ENCODE measurements at regions not wholly inside any gene's neighbourhood (a gene's known extent, or its start where the extent isn't known, plus 50 kb on each side); places are given as distances from the start of the nearest gene placed in this dataset.

GRCh38 chr15:27670486-27671209 is 428.5 kb downstream of the OCA2 start:
- ATAC-seq (ENCODE audit: insufficient read depth, low FRiP score) (no peak), DNase-seq (peak; percentile 62 to 92 (median 85))
- H3K27ac ChIP-seq (ENCODE audit: low read depth in 1 of 2, low read length in 1 of 2) = no peak overlapping the region
- H3K36me3 ChIP-seq (ENCODE audit: control insufficient read depth in 4 of 4, insufficient read depth in 4 of 4, low read length in 4 of 4) = no peaks in the 10 kb centered on the region
- no peak for TF ChIP-seq CTCF (IDR thresholded peaks at IDR 0.05; ENCODE audit: control extremely low read depth, extremely low read depth)
- no peak overlapping the region for H3K9ac ChIP-seq (ENCODE audit: insufficient read depth in 1 of 2, low read length in 2 of 2)
- H3K27me3 ChIP-seq (ENCODE audit: control insufficient read depth in 3 of 3, insufficient read depth in 3 of 3, low read length in 2 of 3) = no peaks in the 10 kb centered on the region
- peaks cover 0 to 35% (median 11%) of the 10 kb centered on the region in 5 donors for H3K4me1 ChIP-seq (ENCODE audit: control insufficient read depth in 5 of 5, insufficient read depth in 5 of 5, low read length in 5 of 5)
- no peak overlapping the region for H3K4me3 ChIP-seq
- H3K9me3 ChIP-seq (ENCODE audit: control insufficient read depth in 4 of 4, insufficient read depth in 3 of 4, low read length in 3 of 4) = peaks cover 0 to 6% (median 0%) of the 10 kb centered on the region in 4 donors
- 64 to 73% methylated on average over 11 of the region's 11 CpGs for WGBS, 2 donors

- no peaks in the 10 kb centered on the region for H3K36me3 ChIP-seq (ENCODE audit: control insufficient read depth in 4 of 4, insufficient read depth in 4 of 4, low read length in 4 of 4)
- TF ChIP-seq CTCF (IDR thresholded peaks at IDR 0.05; ENCODE audit: control extremely low read depth, extremely low read depth) = no peak
- no peak overlapping the region for H3K4me3 ChIP-seq
- no peak overlapping the region for H3K9ac ChIP-seq (ENCODE audit: insufficient read depth in 1 of 2, low read length in 2 of 2)
- no peaks in the 10 kb centered on the region for H3K27me3 ChIP-seq (ENCODE audit: control insufficient read depth in 3 of 3, insufficient read depth in 3 of 3, low read length in 2 of 3)
- 94 to 95% methylated on average over 10 of the region's 10 CpGs for WGBS, 2 donors
- H3K27ac ChIP-seq (ENCODE audit: low read depth in 1 of 2, low read length in 1 of 2) = no peak overlapping the region
- ATAC-seq (ENCODE audit: insufficient read depth, low FRiP score) (no peak), DNase-seq (no peak)
- peaks cover 0 to 35% (median 11%) of the 10 kb centered on the region in 5 donors for H3K4me1 ChIP-seq (ENCODE audit: control insufficient read depth in 5 of 5, insufficient read depth in 5 of 5, low read length in 5 of 5)
- peaks cover 0 to 6% (median 0%) of the 10 kb centered on the region in 4 donors for H3K9me3 ChIP-seq (ENCODE audit: control insufficient read depth in 4 of 4, insufficient read depth in 3 of 4, low read length in 3 of 4)
These were observed 429.5 kb downstream of the OCA2 start for GRCh38 chr15:27669641-27670040.

- ATAC-seq (ENCODE audit: insufficient read depth, low FRiP score) (no peak), DNase-seq (no peak)
- no peaks in the 10 kb centered on the region for H3K36me3 ChIP-seq (ENCODE audit: control insufficient read depth in 4 of 4, insufficient read depth in 4 of 4, low read length in 4 of 4)
- H3K9me3 ChIP-seq (ENCODE audit: control insufficient read depth in 4 of 4, insufficient read depth in 3 of 4, low read length in 3 of 4) = peaks cover 0 to 6% (median 0%) of the 10 kb centered on the region in 4 donors
- no peak for TF ChIP-seq CTCF (IDR thresholded peaks at IDR 0.05; ENCODE audit: control extremely low read depth, extremely low read depth)
- no peaks in the 10 kb centered on the region for H3K27me3 ChIP-seq (ENCODE audit: control insufficient read depth in 3 of 3, insufficient read depth in 3 of 3, low read length in 2 of 3)
- peaks cover 0 to 35% (median 11%) of the 10 kb centered on the region in 5 donors for H3K4me1 ChIP-seq (ENCODE audit: control insufficient read depth in 5 of 5, insufficient read depth in 5 of 5, low read length in 5 of 5)
- no peak overlapping the region for H3K4me3 ChIP-seq
- 81 to 86% methylated on average over 9 of the region's 9 CpGs for WGBS, 2 donors
- H3K9ac ChIP-seq (ENCODE audit: insufficient read depth in 1 of 2, low read length in 2 of 2) = no peak overlapping the region
- H3K27ac ChIP-seq (ENCODE audit: low read depth in 1 of 2, low read length in 1 of 2) = no peak overlapping the region
These were observed 430.5 kb downstream of the OCA2 start for GRCh38 chr15:27668471-27669220.

Measured in lung (tissue), 11 donors.